ENCODE measurements at regions not wholly inside any gene's neighbourhood (a gene's known extent, or its start where the extent isn't known, plus 50 kb on each side); places are given as distances from the start of the nearest gene placed in this dataset.

GRCh38 chr22:23452231-23453010 is 127.7 kb downstream of the IGLL1 start:
- DNase-seq (no peak), ATAC-seq (ENCODE audit: low read depth) (no peak)
- H2AFZ ChIP-seq (replicated peaks; ENCODE audit: low read length, poor library complexity) = no peak overlapping the region
- dilution Hi-C loops (cut with HindIII; ENCODE audit: low sequenced_read_pairs, unreplicated experiment) (no loop called here), intact Hi-C loops (cut with micrococcal nuclease) (no loop called here), in situ Hi-C loops (cut with MboI; ENCODE audit: low sequenced_read_pairs) (no loop called here)
- no peak overlapping the region for H2BK15ac ChIP-seq (ENCODE audit: low read depth, low read length)
- H3K27ac ChIP-seq (ENCODE audit: insufficient read depth, low read length) = no peak overlapping the region
- H3K9me3 ChIP-seq (ENCODE audit: control insufficient read depth, insufficient read depth, low read length) = no peaks in the 10 kb centered on the region
- BruUV-seq (replicated peaks) = no TSS peak
- no peak overlapping the region for H3K14ac ChIP-seq (replicated peaks; ENCODE audit: low read depth, low read length)
- H3K36me3 ChIP-seq (ENCODE audit: control insufficient read depth, insufficient read depth, low read length) = no peaks in the 10 kb centered on the region
- H3K27me3 ChIP-seq (ENCODE audit: control insufficient read depth, insufficient read depth, low read length) = no peaks in the 10 kb centered on the region
- no peaks in the 10 kb centered on the region for H3K4me1 ChIP-seq (ENCODE audit: control insufficient read depth, insufficient read depth, low read length)
- H3K9ac ChIP-seq (ENCODE audit: low read depth, low read length) = no peak overlapping the region
- H3K18ac ChIP-seq (ENCODE audit: low read depth, low read length) = no peak overlapping the region
- no peak overlapping the region for H3K4me3 ChIP-seq (ENCODE audit: insufficient read depth, low read depth, low read length)
- H3K23ac ChIP-seq (ENCODE audit: low read depth, low read length) = no peak overlapping the region
- no peaks in the 10 kb centered on the region for H3K79me1 ChIP-seq (ENCODE audit: low read depth in 1 of 2, low read length in 2 of 2)
- POLR2A ChIA-PET (ENCODE audit: unreplicated experiment) = no interaction called here
- 68% methylated on average over 6 of the region's 23 CpGs; no CpG with 5 or more reads in 1 of the 2 experiments for WGBS, 2 experiments (ENCODE audit: extremely low coverage in 2 of 2, insufficient read length in 1 of 2)
- H3K4ac ChIP-seq (ENCODE audit: low read depth, low read length) = no peak overlapping the region
- H3K4me2 ChIP-seq (ENCODE audit: low read depth, low read length) = no peak overlapping the region
- H2AK5ac ChIP-seq (ENCODE audit: low read depth, low read length) = no peak overlapping the region
- no peak overlapping the region for H2BK20ac ChIP-seq (ENCODE audit: low read depth, low read length)
- no peak overlapping the region for H4K5ac ChIP-seq (ENCODE audit: low read depth, low read length)
- no peak overlapping the region for H4K91ac ChIP-seq (ENCODE audit: insufficient read depth, low read depth, low read length)
- no peak overlapping the region for H2BK120ac ChIP-seq (ENCODE audit: low read depth, low read length)
- no peak overlapping the region for H2BK5ac ChIP-seq (ENCODE audit: low read depth, low read length, poor library complexity, severe bottlenecking)
- H3K56ac ChIP-seq (ENCODE audit: extremely low read depth, insufficient read depth, low read length) = no peak overlapping the region
- H3K9me1 ChIP-seq (ENCODE audit: insufficient read depth, low read length) = no peaks in the 10 kb centered on the region
- H4K8ac ChIP-seq (ENCODE audit: low read depth in 2 of 2, low read length in 2 of 2) = no peak overlapping the region
- TF ChIP-seq, protein P1, sequence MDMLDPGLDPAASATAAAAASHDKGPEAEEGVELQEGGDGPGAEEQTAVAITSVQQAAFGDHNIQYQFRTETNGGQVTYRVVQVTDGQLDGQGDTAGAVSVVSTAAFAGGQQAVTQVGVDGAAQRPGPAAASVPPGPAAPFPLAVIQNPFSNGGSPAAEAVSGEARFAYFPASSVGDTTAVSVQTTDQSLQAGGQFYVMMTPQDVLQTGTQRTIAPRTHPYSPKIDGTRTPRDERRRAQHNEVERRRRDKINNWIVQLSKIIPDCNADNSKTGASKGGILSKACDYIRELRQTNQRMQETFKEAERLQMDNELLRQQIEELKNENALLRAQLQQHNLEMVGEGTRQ (IDR thresholded peaks at IDR 0.05; ENCODE audit: low read depth, low read length) = no peak
- no peak for TF ChIP-seq RCOR1 (IDR thresholded peaks at IDR 0.05; ENCODE audit: insufficient replicate concordance, low read length)
- no peak for TF ChIP-seq CEBPB (IDR thresholded peaks at IDR 0.05; ENCODE audit: low read depth, low read length)
- TF ChIP-seq FOS (IDR thresholded peaks at IDR 0.05; ENCODE audit: low read depth, low read length) = no peak
- TF ChIP-seq, protein P2, sequence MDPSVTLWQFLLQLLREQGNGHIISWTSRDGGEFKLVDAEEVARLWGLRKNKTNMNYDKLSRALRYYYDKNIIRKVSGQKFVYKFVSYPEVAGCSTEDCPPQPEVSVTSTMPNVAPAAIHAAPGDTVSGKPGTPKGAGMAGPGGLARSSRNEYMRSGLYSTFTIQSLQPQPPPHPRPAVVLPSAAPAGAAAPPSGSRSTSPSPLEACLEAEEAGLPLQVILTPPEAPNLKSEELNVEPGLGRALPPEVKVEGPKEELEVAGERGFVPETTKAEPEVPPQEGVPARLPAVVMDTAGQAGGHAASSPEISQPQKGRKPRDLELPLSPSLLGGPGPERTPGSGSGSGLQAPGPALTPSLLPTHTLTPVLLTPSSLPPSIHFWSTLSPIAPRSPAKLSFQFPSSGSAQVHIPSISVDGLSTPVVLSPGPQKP (IDR thresholded peaks at IDR 0.05; ENCODE audit: borderline replicate concordance, low read depth, low read length) = no peak
- TF ChIP-seq MAFK (IDR thresholded peaks at IDR 0.05; ENCODE audit: low read depth, low read length) = no peak
- no peak for TF ChIP-seq CHD1 (IDR thresholded peaks at IDR 0.05; ENCODE audit: low read depth, low read length)
- no peak for TF ChIP-seq CTCF (conservative IDR thresholded peaks at IDR 0.05; ENCODE audit: low read depth, low read length)
- no peak for TF ChIP-seq RAD21 (IDR thresholded peaks at IDR 0.05; ENCODE audit: low read length)
- TF ChIP-seq POLR2A (IDR thresholded peaks at IDR 0.05; ENCODE audit: low read depth, low read length) = no peak
- no peak for TF ChIP-seq RFX5 (IDR thresholded peaks at IDR 0.05; ENCODE audit: low read depth, low read length)
- no peak for TF ChIP-seq NFE2L2 (IDR thresholded peaks at IDR 0.05; ENCODE audit: low read depth, low read length)
- no peaks in the 10 kb centered on the region for H4K20me1 ChIP-seq (ENCODE audit: insufficient read depth, low read length)
- CTCF ChIA-PET = no interaction called here
- no peak overlapping the region for H2AK9ac ChIP-seq (replicated peaks; ENCODE audit: low read depth, low read length, poor library complexity)

All from IMR-90 (cell line).